PFSK-1 (cell line): ENCODE measurements at regions not wholly inside any gene's neighbourhood (a gene's known extent, or its start where the extent isn't known, plus 50 kb on each side); places are given as distances from the start of the nearest gene placed in this dataset.

Experiments used
- POLR2AphosphoS5 ChIP-seq: IDR thresholded peaks from 2 replicates; pipeline ENCODE4 v1.6.1; 2012; ENCODE audit warnings: low read depth, mild to moderate bottlenecking, control low read depth, low read length, moderate library complexity
- REST ChIP-seq, 2 experiments: IDR thresholded peaks; 2 replicates each; pipeline versions ENCODE4 v1.6.1 to v1.8.0; 2011 to 2012; ENCODE audit warnings: low read depth in 2 of 2, low read length in 2 of 2, control low read depth in 1 of 2, inconsistent platforms in 1 of 2, mild to moderate bottlenecking in 1 of 2, moderate library complexity in 1 of 2; ENCODE audit not compliant: insufficient read depth in 1 of 2
- SIN3A ChIP-seq: IDR thresholded peaks from 2 replicates; pipeline ENCODE4 v1.6.1; 2012; ENCODE audit warnings: mild to moderate bottlenecking, low read length, moderate library complexity, borderline replicate concordance; ENCODE audit not compliant: insufficient read depth
- TAF1 ChIP-seq: IDR thresholded peaks from 2 replicates; pipeline ENCODE4 v1.6.1; 2012; ENCODE audit warnings: low read length, control low read depth, borderline replicate concordance; ENCODE audit not compliant: insufficient read depth

GRCh38 chr9:4422495-4422894 is 67.8 kb upstream of the SLC1A1 start:
- TF ChIP-seq SIN3A = no peak
- TF ChIP-seq POLR2AphosphoS5 = no peak
- TF ChIP-seq REST (IDR thresholded peaks at IDR 0.05; ENCODE audit: insufficient read depth in 1 of 2, low read depth in 2 of 2, low read length in 2 of 2) = no peak
- no peak for TF ChIP-seq TAF1
